Sigmoid colon (tissue), 6 donors: ENCODE measurements at regions not wholly inside any gene's neighbourhood (a gene's known extent, or its start where the extent isn't known, plus 50 kb on each side); places are given as distances from the start of the nearest gene placed in this dataset.
"Not testable (repeated sequence)": the region's sequence is repeated elsewhere in the genome, so short reads cannot be mapped to it uniquely, and the experiment has no call there.

ENCODE experiments used
- DNase-seq: peaks from one replicate; pipeline ENCODE4 v3.0.0-alpha.2; 2019
- H3K27ac ChIP-seq, 4 donors: fragments of 200-600 bp; sonication (generic); one replicate each; pipeline ENCODE4 v1.5.1; 2016 to 2019; ENCODE audit warnings: mild to moderate bottlenecking in 1 of 4
- H3K27me3 ChIP-seq, 3 donors: fragments of 200-600 bp; sonication (generic); one replicate each; pipeline ENCODE4 v1.5.1; 2019; ENCODE audit warnings: mild to moderate bottlenecking in 1 of 3
- H3K36me3 ChIP-seq, 4 donors: fragments of 200-600 bp; sonication (generic); one replicate each; pipeline ENCODE4 v1.5.1; 2016 to 2019
- H3K4me1 ChIP-seq, 4 donors: fragments of 200-600 bp; sonication (generic); one replicate each; pipeline ENCODE4 v1.5.1; 2017 to 2019
- H3K4me3 ChIP-seq, 4 donors: fragments of 200-600 bp; sonication (generic); one replicate each; pipeline ENCODE4 v1.5.1; 2017 to 2019; ENCODE audit warnings: mild to moderate bottlenecking in 2 of 4, moderate library complexity in 1 of 4
- H3K9me3 ChIP-seq, 4 donors: fragments of 200-600 bp in 3 of 4; sonication (generic) in 3 of 4; one replicate each; pipeline versions ENCODE4 v1.5.1 to v1.6.1; 2013 to 2019
- EP300 ChIP-seq, 4 donors: sonication (generic); formaldehyde crosslinking; IDR thresholded peaks; one replicate each; pipeline ENCODE4 v1.6.1; 2017; ENCODE audit warnings: antibody characterized with exemption in 4 of 4
- POLR2A ChIP-seq, 2 donors: fragments of 450-650 bp; IDR thresholded peaks; one replicate each; pipeline ENCODE4 v1.6.1; 2016; ENCODE audit warnings: antibody characterized with exemption in 2 of 2, mild to moderate bottlenecking in 2 of 2, moderate library complexity in 2 of 2
- POLR2AphosphoS5 ChIP-seq, 4 donors: sonication (generic); formaldehyde crosslinking; IDR thresholded peaks; one replicate each; pipeline ENCODE4 v1.6.1; 2017; ENCODE audit warnings: antibody characterized with exemption in 4 of 4
- WGBS, 2 donors: extraction: QIAGEN DNeasy Blood & Tissue Kit; methylation state at CpG; one replicate each; pipeline ENCODE4 v1.1.7; 2013; 5-methylcytosine and 5-hydroxymethylcytosine counted together
- intact Hi-C: fragments of 100-400 bp; cut with DNase I; formaldehyde crosslinking; loops from one replicate; pipeline ENCODE4 v1.15.1; 2023
- TF ChIP-seq, protein P1 (sequence below), 4 experiments: fragments of 450-650 bp in 3 of 4; fragments of 200-600 bp in 1 of 4; IDR thresholded peaks; one replicate each; pipeline ENCODE4 v1.5.1; 2016 to 2019; ENCODE audit warnings: antibody characterized with exemption in 4 of 4, mild to moderate bottlenecking in 3 of 4, moderate library complexity in 2 of 4
- donor health status: healthy with polysubstance abuse.
- donor health status: healthy.

DNA sequence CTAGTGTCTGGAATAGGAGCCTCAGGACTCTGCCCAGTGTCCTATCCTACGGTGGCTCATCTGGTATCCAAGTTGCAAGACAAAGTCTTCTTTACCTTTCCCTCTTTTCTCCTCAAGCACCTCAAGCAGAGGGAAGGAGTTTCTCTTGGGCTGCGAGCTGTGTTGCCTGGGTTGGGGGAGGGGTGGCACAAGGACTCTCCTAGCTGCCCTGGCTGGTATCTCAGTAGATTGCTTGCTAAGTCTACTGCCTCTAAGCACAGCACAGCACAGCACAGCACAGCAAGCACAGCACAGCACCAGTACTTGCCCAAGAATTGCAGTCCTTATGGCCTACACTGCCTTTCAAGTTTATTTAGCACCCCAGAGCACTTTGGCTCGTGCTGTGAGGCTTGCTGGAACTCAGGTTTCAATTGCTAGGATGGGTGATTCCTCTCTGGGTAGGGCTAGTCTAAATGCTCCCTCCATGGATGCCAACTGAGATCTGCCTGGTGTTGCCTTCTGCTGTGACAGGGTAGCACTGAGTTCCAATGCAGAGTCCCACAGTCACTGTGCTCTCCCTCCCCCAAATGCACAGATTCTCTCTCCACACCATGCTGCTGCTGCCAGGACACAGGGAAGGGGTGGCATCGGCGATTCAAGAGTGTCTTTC lies 213.1 kb upstream of the POU5F2 start:
- TF ChIP-seq POLR2AphosphoS5 (IDR thresholded peaks at IDR 0.05) (no peak), EP300 (IDR thresholded peaks at IDR 0.05) (no peak)
- DNase-seq: no peak
- intact Hi-C loops: no loop called here
- 96 to 98% methylated on average over 5 of the region's 5 CpGs for WGBS, 2 donors
- Histone ChIP-seq H3K9me3 (no peaks in the 10 kb centered on the region), H3K4me3 (no peak overlapping the region), H3K27ac (no peak overlapping the region), H3K4me1 (no peaks in the 10 kb centered on the region), H3K27me3 (no peaks in the 10 kb centered on the region), H3K36me3 (no peaks in the 10 kb centered on the region)

GRCh38 chr5:93953442-93953841 lies 212.0 kb upstream of the POU5F2 start:
- no peak overlapping the region for H3K27ac ChIP-seq
- TF ChIP-seq EP300 (IDR thresholded peaks at IDR 0.05): no peak
- TF ChIP-seq POLR2A (IDR thresholded peaks at IDR 0.05): no peak
- no peak for TF ChIP-seq POLR2AphosphoS5 (IDR thresholded peaks at IDR 0.05)
- TF ChIP-seq, protein P1, sequence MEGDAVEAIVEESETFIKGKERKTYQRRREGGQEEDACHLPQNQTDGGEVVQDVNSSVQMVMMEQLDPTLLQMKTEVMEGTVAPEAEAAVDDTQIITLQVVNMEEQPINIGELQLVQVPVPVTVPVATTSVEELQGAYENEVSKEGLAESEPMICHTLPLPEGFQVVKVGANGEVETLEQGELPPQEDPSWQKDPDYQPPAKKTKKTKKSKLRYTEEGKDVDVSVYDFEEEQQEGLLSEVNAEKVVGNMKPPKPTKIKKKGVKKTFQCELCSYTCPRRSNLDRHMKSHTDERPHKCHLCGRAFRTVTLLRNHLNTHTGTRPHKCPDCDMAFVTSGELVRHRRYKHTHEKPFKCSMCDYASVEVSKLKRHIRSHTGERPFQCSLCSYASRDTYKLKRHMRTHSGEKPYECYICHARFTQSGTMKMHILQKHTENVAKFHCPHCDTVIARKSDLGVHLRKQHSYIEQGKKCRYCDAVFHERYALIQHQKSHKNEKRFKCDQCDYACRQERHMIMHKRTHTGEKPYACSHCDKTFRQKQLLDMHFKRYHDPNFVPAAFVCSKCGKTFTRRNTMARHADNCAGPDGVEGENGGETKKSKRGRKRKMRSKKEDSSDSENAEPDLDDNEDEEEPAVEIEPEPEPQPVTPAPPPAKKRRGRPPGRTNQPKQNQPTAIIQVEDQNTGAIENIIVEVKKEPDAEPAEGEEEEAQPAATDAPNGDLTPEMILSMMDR (IDR thresholded peaks at IDR 0.05): no peak
- no peaks in the 10 kb centered on the region for H3K4me1 ChIP-seq
- intact Hi-C loops: no loop called here
- no peak overlapping the region for H3K4me3 ChIP-seq
- H3K36me3 ChIP-seq: no peaks in the 10 kb centered on the region
- H3K27me3 ChIP-seq: no peaks in the 10 kb centered on the region
- WGBS, 2 donors: 95 to 97% methylated on average over 3 of the region's 3 CpGs
- H3K9me3 ChIP-seq: no peaks in the 10 kb centered on the region
- DNase-seq: no peak

- Histone ChIP-seq H3K27ac (no peak overlapping the region), H3K9me3 (no peaks in the 10 kb centered on the region), H3K4me1 (no peaks in the 10 kb centered on the region), H3K36me3 (no peaks in the 10 kb centered on the region), H3K4me3 (no peak overlapping the region), H3K27me3 (no peaks in the 10 kb centered on the region)
- intact Hi-C loops: no loop called here
- DNase-seq: no peak
- 74 to 85% methylated on average over 3 of the region's 3 CpGs for WGBS, 2 donors
- TF ChIP-seq EP300 (IDR thresholded peaks at IDR 0.05): no peak
- no peak for TF ChIP-seq POLR2A (IDR thresholded peaks at IDR 0.05)
- TF ChIP-seq, protein P1 (IDR thresholded peaks at IDR 0.05): no peak
- TF ChIP-seq POLR2AphosphoS5 (IDR thresholded peaks at IDR 0.05): no peak
These were observed 200.5 kb upstream of the POU5F2 start for GRCh38 chr5:93941897-93942296.

DNA sequence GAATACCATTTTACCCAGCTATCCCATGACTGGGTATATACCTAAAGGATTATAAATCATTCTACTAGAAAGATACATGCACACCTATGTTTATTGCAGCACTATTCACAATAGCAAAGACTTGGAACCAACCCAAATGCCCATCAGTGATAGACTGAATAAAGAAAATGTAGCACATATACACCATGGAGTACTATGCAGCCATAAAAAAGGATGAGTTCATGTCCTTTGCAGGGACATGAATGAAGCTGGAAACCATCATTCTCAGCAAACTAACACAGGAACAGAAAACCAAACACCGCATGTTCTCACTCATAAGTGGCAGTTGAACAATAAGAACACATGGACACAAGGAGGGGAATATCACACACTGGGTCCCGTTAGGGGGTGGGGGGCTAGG lies 191.9 kb upstream of the POU5F2 start:
- H3K9me3 ChIP-seq, H3K27ac ChIP-seq, H3K27me3 ChIP-seq, DNase-seq, H3K4me1 ChIP-seq, H3K36me3 ChIP-seq, intact Hi-C loops, H3K4me3 ChIP-seq: not testable (repeated sequence)
- WGBS, 2 donors: 95 to 97% methylated on average over 2 of the region's 2 CpGs

DNA sequence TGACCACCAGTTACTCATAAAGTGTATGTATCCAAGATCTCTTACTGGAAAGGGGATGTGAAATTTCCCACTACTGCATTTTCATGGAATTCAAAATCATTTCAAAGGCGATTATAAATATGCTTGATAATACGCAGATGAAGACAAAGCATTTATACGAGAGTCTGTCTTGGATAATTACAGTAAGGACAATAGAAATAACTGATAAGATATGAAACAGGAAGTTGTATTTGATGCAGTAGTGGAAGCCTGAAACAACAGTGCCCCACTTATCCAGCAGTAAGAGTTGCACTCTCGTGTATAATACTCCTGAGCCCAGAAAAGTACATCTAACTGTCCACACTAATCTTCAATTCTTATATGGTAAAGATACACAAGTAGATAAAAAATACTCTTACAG lies 188.7 kb upstream of the POU5F2 start:
- Histone ChIP-seq H3K9me3 (no peaks in the 10 kb centered on the region), H3K27ac (no peak overlapping the region), H3K36me3 (no peaks in the 10 kb centered on the region), H3K27me3 (no peaks in the 10 kb centered on the region), H3K4me3 (no peak overlapping the region), H3K4me1 (peaks cover 0 to 6% (median 0%) of the 10 kb centered on the region in 4 donors)
- intact Hi-C loops: no loop called here
- DNase-seq: no peak
- TF ChIP-seq POLR2A (IDR thresholded peaks at IDR 0.05) (no peak), EP300 (IDR thresholded peaks at IDR 0.05) (no peak), POLR2AphosphoS5 (IDR thresholded peaks at IDR 0.05) (no peak)
- TF ChIP-seq, protein P1 (IDR thresholded peaks at IDR 0.05): no peak
- WGBS, 2 donors: 23 to 67% methylated on average over 4 of the region's 4 CpGs

GRCh38 chr5:93929131-93929530 lies 187.7 kb upstream of the POU5F2 start:
- WGBS, 2 donors: 75 to 86% methylated on average over 1 of the region's 1 CpG
- no peaks in the 10 kb centered on the region for H3K27me3 ChIP-seq
- TF ChIP-seq, protein P1 (IDR thresholded peaks at IDR 0.05): no peak
- TF ChIP-seq POLR2AphosphoS5 (IDR thresholded peaks at IDR 0.05): no peak
- no peak for TF ChIP-seq EP300 (IDR thresholded peaks at IDR 0.05)
- no peak for TF ChIP-seq POLR2A (IDR thresholded peaks at IDR 0.05)
- no peaks in the 10 kb centered on the region for H3K9me3 ChIP-seq
- peaks cover 0 to 6% (median 3%) of the 10 kb centered on the region in 4 donors for H3K4me1 ChIP-seq
- H3K27ac ChIP-seq: no peak overlapping the region
- H3K4me3 ChIP-seq: no peak overlapping the region
- no peak for DNase-seq
- no peaks in the 10 kb centered on the region for H3K36me3 ChIP-seq
- intact Hi-C loops: no loop called here
